Activated T-cell treated with anti-CD3 and anti-CD28 coated beads for 24 hours (primary cell): ENCODE measurements at regions not wholly inside any gene's neighbourhood (a gene's known extent, or its start where the extent isn't known, plus 50 kb on each side); places are given as distances from the start of the nearest gene placed in this dataset.

Experiments
- DNase-seq: peaks from one replicate; pipeline ENCODE4 v3.0.0-alpha.2; 2020; ENCODE audit warnings: low read depth

DNA sequence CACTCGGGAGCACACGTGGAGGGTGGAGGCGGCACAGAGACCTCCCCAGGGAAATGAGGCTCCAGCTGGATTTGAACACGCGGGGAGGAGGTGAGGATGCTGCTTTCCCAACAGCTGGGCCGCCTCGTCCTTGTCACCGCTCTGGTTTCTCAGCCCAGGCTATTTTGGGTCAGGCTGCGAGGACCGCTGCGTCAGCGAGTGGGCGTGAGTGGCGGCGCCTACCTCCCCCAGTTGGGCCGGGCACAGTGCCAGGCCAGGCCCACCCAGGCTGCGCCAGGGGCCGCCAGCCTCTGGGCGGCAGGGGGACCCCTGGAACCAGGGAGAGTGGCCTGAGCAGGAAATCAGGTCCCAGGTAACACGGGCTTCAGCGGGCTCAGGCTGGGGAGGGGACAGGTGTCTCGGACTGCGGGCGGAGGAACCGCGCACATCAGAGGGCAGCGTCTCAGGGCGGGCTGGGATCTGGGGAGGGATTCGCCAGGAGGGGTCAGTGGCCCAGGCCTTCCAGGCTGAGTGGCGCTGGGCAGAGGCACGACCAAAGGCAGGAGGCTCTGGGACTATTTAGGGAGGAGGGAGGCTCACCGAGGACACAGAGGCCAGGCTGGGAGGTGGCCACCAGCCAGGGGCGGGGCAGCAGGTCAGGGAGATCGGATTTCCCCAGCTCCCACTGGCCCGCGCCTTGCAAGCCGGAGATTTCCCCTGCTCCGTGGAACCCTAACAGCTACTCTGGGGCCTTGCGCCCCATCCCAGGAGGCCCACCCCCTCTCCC is 125.2 kb upstream of the RET start:
- DNase-seq: no peak

DNA sequence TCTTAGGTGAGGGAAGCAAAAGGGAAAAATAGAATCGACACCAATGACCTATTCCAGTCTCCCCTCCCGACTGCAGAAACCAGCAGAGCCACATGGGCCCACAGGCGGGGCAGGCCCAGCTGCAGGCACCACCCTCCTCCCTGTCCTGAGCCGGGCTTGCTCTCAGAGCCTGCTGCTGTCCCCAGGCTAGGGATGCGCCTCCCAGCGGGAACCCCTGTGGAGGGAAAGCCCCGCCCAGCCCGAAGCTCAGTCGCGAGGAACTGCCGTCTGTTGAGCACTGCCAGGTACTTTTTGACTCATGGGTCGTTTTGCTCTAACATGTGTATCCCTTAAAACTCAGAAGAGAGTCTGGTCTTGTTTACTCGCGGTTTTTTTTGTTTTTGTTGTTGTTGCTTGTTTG is 124.5 kb upstream of the RET start:
- DNase-seq: no peak

DNA sequence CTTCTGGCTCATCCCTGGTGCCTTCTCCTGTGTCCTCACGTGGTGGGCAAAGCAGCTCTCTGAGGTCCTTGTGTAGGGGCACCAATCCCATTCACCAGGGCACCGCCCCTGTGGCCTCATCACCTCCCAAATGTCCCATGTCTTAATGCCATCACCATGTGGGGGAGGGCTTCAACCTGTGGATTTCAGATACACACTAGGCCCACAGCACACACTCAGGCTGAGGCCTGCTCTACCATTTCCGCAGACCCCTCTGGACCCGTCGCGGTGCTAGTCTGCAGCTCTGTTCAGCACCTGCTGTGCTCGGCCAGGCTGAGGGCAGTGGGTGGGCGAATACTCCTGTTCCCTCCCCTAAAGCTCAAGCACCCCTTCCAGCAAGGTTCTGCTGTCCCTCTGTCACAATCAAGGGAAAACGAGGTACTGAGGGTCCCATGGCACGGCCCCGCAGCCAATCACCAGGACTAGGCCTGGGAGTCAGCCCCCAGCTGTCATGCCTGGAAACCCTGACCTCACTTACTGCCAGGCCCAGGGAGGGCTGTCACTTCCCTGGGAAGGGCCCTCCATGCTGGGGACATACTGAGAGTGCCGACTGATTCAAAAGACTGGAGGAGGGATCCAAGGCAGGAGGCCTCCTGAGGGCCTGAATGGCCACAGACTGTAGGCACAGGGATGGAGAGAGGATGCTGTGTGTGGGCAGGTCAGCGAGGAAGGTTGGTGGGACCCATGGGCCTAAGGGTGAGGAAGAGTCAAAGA is 123.8 kb upstream of the RET start:
- DNase-seq: no peak

DNA sequence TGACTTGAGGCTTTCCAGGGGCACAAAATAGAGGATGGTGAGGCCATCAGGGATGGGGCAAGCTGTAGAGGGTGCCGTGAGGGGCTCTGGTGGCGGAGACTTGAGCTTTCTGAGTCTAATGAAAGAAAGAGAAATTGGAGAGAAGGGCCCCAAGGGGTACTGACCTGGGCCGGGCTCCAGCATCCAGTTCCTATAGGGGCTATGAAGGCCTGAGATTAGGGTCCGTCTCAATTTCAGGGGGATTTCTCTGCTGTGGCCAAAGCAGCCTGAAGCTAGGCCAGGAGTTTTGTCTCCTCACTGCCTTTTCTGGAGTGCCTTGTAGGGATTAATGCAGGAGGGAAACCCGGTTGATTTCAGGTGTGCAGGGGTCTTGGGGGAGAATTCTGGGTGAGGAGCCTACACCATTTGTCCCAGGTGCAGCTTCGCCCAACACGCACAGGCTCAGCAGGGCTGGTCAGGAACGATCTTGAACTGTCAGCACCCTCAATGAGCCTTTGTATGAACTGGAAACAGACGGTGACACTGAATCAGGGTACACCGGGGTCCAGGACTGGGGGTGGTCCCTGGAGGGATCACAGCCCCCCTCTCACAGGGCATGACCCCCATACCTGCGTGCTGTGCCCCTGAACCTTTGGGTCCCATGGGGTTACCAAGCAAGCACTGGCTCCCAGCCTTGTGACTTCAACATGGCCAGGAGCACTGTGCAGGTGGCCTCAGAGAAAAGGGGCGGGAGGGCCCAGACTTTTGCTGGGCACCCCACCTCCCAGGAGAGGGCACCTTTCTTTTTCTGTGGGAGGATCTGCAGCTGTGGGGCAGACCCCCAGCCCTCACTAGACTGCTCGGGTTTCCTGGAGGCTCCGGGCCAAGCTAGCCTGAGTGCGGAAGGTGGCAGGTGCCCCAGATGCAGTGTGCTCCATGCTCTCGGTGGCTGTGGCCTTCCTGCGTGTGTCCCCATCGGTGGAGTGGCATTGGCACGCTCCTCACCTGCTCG is 122.9 kb upstream of the RET start:
- DNase-seq: no peak

DNA sequence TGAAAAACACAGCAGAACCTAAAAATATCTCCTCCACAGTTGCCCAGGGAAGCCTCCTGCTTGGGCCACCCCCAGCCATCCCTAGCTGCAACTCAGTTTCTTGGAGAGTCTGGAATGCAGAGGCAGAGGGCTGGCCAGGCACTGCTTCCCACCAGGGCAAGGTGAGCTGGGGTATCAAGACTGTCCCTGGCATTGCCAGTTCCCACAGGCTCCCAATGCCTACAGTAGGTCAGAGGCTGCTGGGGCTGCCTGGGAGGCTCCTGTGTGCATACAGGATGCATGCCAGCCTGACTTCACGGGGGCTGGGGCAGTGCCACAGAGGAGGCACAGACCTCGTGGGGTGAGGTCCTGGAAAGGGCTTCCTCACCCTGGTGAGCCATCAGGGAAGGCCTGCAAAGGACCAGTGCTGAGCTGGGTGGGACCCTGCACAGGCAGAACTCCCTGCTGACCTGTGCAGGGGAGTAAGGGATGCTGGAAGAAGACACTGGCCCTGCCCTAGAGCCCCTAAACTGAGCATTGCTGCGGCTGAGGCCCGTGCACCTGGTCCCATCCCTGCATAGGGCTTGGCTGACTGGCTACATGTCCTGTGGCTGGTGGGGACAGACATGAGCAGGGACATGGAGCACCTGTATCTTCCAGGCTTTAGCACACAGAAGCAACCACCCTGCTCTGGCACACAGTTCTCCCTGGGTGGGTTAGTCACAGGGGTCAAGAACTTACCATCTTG is 121.9 kb upstream of the RET start:
- no peak for DNase-seq

DNA sequence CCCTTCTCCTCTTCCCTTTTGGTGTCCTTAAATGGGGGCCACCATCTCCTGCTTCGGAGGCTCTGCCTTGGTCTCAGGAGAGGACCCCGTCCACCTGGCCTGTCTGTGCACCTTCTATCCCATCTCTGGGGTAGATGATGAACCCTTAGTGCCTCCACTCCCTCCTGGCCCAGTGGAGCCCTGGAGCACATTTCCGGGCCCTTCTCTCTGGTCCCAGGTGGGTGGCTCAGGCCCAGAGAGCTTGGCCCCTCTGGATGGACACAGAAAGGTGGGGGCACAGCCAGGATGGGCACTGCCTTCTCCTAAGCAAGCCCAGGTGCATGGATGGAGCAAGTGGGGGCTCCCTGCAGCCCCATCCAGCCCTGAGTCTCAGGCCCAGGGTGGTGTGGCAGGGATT is 121.4 kb upstream of the RET start:
- DNase-seq: no peak

DNA sequence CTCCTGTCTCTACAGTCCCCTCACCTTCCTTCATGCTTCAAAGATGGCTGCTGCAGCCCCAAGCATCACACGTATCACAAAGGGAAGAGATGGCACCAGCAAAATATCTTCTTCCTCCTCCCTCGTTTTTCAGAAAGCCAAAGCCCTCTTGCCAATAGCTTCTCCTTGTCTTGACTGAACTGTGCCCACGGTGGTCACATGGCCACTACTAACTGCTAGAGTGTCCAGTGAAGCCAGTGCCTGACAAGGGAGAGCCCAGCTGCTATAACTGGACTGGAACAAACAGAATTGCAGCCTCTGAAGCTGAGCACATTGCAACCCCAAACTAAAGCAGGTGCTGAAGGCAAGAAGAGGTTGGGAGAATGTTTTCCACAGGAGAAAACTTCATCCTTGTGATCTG is 120.8 kb upstream of the RET start:
- DNase-seq: no peak

DNA sequence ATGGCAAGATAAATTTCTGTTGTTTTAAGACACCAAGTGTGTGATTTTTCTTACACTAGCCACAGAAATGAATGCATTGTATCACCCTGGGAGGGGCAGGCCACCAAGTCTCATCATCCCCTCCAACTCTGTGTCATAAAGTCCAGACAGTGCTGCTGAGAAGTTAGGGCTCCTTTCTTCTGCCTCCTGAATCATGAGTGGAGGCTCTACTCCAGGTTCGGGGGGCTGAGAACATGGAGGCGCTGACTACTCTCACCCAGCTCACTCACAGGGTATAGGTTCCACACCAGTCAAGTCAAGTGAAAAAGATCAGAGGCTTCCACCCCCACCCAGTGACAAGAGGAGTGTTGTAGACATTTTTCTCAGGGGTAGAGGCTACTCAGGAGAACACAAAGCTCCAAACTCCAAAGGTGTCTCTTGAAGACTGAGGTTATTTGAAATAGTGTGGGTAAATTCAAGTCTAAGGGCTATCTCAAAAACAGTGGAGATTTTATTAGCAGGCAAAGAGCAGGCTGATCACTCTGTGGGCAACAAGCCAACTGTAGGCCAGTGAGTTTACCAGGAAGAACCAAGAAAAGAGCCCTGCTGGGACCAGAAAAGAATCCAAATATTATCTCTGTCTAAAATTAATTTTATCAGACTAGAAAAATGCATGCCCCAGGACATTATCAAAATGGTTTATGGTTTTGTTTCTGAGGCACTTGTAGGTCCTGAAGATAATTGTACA is 118.6 kb upstream of the RET start:
- no peak for DNase-seq

DNA sequence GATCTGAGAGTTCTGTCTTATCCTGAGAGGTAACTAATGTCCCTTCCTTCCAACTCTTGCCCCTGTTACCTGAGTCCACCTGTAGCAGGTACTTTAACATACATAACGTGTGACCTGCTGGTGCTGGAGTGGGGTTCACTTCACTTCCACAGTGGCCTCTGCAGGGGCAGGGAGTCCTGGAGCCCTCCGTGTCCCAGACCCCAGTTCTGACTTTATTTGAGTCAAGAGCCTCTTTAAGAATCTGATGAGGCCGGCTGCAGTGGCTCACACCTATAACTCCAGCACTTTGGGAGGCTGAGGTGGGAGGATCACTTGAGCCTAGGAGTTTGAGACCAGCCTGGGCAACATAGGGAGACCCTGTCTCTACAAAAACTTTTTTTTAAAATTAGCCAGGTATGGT is 117.0 kb upstream of the RET start:
- no peak for DNase-seq

DNA sequence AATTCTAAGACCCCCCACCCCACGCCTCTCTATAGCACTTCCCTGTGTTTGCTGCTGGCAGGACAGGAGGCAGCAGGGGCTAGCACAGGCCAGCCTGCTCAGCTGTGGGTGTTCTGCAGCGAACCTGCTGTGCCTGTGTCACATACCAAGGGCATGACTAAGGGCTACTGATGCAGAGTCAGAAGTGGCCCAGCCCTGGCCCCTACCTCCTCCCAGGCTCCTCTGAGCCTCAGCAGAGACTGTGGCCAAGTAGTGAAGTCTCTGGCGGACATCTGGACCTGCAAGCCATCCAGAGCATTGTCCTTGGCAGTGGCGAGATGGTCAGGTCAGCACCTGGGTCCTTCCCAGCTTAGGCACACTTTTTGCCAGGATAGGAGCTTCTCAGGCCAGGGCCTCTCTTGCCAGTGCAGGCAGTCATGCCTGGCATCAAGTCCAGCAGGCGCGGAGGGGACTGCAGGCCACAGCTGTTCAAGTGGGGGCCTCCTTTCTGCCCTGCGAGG is 116.3 kb upstream of the RET start:
- DNase-seq: no peak

DNA sequence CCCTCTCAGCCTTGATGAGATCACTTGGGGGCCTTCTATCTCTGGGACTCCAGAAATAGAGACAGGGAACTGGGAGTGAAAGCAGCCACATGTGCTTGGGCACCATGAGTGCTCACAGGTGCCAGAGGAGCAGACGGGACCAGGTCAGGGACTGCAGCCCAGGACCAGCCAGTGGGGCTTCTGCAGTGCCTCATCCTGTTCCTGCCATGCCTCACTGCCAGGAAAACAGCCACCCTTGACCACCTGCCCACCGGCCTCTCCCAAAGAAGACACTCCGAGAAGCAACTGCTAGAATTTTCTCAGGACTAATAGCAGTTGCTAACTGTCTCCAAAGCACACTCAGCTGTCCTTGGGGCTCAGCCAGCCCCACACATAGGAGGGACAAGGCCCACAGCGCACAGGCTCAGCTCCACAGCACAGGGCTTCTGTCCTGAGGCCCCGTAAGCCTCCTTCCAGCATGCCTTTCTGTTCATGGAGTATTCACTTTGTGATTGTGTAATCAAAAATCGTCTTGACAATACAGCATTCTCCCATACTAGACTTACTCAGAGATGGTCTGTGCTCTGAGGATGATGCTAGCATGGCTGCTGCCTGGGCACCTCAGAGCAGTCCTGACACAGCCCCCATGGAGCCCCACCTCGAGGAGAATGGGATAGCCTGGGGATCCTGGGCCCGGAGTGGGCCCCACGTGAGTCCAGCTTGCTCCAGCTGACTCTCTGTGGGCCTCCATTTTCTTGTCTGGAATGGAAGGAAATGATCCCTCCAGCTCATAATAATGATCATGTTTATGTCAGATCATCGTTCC is 115.7 kb upstream of the RET start:
- no peak for DNase-seq

DNA sequence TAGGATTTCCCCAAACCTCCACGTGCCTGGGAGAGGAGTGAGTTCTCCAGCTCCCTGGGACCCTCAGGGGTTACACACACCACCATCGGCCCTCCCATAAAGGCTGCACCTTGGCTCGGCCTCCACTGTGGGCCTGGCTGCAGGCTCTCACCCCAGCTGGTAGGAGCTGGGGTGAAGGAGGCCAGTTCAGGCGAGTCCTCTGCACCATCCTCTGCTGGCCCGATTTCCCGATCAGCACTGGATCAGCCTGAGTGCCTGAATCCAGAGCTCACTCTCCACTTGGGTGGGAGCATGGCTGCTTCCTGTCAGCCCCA is 115.1 kb upstream of the RET start:
- DNase-seq: no peak

DNA sequence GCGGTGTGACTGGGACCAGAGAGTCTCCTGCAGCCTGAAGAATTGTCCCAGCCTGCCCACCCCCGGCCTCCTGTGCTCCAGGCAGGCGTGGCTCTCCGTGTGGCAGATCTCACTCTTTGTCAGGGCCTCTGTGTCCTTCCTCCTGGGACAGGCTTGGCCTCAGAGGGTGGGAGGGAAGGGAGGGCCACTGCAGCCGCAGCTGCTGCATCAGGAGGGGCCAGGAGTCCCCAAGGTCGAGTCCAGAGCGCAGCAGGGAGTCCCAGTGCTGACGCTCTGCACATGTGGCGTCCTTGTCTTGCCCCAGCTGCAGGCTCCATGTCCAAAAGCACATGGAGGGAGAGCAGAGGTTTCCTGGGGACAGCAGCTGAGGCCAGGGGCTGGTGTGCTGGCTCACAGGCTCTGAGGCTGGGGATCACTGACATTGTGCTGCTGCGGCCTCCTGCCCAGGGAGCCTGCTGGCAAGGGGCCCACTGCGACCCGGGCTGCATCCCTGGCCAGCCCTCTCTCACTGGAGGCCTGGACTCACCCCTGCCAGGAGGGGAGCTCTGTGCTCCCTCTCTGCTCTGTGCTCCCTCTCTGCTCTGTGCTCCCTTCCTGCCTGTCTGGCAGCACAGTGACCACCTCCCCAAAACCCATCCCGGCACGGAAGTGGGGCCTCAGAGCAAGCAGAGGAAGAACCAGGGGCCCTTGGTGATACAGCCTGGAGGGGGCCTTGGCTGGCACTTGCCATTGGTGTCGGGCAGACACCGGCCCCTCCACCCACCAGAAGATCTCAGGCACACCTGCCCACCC is 114.6 kb upstream of the RET start:
- DNase-seq: no peak

DNA sequence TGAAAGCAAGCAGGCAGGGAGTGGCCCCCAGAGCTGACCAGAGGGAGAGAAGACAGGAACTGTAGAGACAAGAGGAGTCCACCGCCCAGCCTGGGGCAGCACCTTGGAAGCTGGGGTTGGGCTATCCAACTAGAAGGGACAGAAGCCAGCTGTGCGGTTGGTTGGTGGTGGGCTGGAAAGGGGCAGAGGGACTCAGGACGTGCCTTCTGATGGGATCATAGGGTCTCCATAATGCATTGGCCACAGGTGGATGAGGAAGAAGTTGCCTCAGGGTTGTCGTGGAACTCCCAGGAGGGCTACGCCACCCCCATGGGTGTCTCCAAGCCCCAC is 114.0 kb upstream of the RET start:
- no peak for DNase-seq

DNA sequence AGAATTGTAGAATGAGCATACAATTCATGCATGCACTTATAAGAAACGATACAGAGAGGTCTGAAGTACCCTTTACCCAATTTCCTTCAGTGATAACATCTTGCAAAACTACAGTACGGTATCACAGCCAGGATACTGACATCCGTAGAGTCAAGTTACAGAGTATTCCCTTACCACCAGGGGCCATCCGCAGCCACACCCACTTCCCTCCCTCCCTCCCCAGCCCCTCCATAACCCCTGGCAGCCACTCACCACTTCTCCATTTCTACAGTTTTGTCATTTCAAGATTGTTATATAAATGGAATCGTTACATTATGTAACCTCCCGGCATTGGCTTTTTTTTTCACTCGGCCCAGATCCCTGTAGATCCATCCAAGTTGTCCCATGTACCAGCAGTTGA is 113.6 kb upstream of the RET start:
- no peak for DNase-seq

DNA sequence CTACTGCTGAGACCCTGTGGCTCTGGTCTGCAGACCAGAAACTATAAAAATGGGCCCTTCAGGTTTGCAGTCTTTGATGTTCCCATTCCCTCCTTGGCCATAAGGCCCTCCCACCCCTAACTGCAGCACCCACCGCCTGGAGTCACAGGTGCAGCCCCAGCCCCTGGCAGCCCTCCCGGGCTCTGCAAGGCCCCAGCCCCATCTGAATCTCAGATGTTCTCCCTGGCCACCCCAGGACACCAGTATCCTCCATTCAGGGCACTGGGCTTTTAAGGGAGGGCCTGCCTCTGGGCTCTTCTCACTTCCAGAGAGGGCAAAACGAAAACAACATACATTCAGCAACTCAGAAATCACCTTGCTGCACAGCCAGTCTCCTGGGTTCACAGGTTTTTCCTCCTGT is 107.7 kb upstream of the RET start:
- DNase-seq: no peak

DNA sequence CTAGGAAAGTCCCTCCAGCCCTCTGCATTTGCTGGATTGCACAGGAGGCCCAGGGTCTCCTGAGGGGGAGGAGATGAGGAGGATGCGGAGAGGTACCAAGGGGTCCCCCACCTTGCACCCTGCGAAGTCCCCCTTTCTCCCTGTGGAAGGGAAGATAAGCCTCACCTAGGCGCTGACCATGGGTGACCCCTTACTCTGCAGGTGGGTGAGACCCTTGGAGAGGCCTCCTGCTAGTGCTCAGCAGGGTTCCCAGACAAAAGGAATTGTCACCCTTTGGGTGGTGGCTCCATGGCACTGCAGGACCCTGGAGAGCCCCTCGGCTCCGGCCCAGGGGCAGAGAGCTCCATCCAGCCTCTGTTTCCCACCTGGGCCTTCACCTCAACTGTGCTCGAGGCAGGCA is 107.0 kb upstream of the RET start:
- no peak for DNase-seq

DNA sequence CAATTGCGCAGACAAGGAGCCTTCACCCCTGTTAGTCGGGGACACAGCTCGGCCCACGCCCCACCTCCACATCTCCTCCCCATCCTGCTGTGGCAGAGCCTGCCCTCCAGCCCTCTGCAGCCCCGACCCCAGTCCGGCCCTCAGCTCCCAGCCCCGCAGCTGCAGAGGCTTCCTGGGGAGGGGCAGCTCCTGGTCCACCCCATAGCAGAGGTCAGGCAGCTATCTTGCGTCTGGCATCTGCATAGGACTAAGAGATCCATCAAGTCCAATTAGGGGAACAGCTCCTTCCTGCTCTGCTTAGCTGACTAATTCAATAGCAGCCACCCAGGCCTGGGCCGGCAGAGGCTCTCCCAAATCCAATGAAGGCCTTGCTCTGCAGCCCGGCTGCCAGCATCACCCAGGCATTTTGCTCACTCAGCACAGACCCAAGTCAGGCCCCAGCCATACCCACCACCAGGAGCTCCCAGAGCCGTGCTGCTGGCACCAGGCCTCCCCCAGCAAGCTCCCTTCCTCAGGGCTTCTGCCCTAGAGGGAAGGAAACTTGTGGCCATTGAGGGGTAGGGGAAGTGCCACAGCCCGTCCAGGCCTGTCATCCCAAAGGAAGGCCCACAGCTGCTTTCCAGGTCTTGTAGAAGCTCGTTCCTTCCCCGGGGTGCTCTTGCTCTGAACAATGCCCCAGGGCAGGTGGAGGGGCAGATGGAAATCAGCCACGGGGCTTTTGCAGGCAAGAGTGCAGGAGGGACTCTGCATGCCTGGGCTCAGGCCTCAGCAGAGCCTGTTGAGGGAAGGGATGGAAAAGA is 106.2 kb upstream of the RET start:
- no peak for DNase-seq

DNA sequence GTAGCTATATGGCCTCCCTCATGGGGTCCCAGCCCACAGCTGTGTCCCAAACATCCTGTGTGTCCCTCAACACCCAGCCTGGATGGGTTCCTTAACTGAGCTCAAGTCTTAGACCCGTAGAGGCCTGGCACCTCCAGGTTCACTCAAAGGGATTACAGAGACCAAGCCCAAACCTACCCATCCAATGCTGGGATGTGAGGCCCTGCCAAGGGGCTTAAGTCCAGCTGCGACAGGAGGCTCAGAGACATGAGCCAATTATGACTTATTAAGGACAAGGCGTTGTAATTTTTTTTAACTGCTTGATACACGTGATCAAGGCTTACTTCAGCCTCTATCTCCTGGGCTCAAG is 105.6 kb upstream of the RET start:
- no peak for DNase-seq
